ENCODE measurements at regions not wholly inside any gene's neighbourhood (a gene's known extent, or its start where the extent isn't known, plus 50 kb on each side); places are given as distances from the start of the nearest gene placed in this dataset.

GRCh38 chr1:14437417-14437918 lies 161.0 kb upstream of the KAZN start:
- TF ChIP-seq CTCF (IDR thresholded peaks at IDR 0.05) (no peak), POLR2A (IDR thresholded peaks at IDR 0.05) (no peak)

Measured in lower leg skin (tissue), 3 donors.